Adipocyte (in vitro differentiated cells): ENCODE measurements at regions not wholly inside any gene's neighbourhood (a gene's known extent, or its start where the extent isn't known, plus 50 kb on each side); places are given as distances from the start of the nearest gene placed in this dataset.

ENCODE experiments used
- DNase-seq: peaks from one replicate; pipeline ENCODE4 v3.0.0-alpha.2; 2015; ENCODE audit warnings: low read depth
- H3K27me3 ChIP-seq: replicated peaks from 2 replicates; pipeline ENCODE4 v1.7.0; 2013; ENCODE audit warnings: mild to moderate bottlenecking, low read length, moderate library complexity; ENCODE audit not compliant: control insufficient read depth, insufficient read depth
- H3K36me3 ChIP-seq: 2 replicates; pipeline ENCODE4 v1.7.0; 2013; ENCODE audit warnings: low read length, mild to moderate bottlenecking, moderate library complexity; ENCODE audit not compliant: control insufficient read depth, insufficient read depth, severe bottlenecking
- H3K4me1 ChIP-seq: 2 replicates; pipeline ENCODE4 v1.7.0; 2013; ENCODE audit warnings: mild to moderate bottlenecking, low read length, moderate library complexity; ENCODE audit not compliant: control insufficient read depth, insufficient read depth
- H3K4me3 ChIP-seq: 2 replicates; pipeline ENCODE4 v1.7.0; 2013; ENCODE audit warnings: mild to moderate bottlenecking, low read length, moderate library complexity
- H3K9ac ChIP-seq: 2 replicates; pipeline ENCODE4 v1.7.0; 2013; ENCODE audit warnings: mild to moderate bottlenecking, low read length, moderate library complexity
- H3K9me3 ChIP-seq: 2 replicates; pipeline ENCODE4 v1.7.0; 2013; ENCODE audit warnings: mild to moderate bottlenecking, low read length, moderate library complexity; ENCODE audit not compliant: control insufficient read depth

DNA sequence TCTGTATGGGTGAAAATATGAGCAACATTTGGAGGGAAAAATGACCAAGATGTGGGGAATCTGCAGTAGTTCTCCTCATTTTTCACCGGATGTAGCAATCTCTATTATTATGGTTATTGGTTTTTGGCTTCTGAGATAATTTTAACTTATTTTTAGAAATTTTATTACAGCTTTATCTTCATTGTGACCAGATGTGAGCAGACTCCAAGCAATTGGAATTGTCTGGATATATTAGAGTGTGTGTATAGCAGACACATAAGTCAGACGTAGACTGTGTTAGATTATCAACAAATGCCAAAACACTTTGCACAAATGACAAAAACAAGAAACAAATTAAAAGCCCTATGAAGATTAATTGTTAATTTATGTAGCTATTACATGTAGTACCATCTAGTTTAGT is 249.1 kb downstream of the DNAJB9 start:
- no peak for DNase-seq

DNA sequence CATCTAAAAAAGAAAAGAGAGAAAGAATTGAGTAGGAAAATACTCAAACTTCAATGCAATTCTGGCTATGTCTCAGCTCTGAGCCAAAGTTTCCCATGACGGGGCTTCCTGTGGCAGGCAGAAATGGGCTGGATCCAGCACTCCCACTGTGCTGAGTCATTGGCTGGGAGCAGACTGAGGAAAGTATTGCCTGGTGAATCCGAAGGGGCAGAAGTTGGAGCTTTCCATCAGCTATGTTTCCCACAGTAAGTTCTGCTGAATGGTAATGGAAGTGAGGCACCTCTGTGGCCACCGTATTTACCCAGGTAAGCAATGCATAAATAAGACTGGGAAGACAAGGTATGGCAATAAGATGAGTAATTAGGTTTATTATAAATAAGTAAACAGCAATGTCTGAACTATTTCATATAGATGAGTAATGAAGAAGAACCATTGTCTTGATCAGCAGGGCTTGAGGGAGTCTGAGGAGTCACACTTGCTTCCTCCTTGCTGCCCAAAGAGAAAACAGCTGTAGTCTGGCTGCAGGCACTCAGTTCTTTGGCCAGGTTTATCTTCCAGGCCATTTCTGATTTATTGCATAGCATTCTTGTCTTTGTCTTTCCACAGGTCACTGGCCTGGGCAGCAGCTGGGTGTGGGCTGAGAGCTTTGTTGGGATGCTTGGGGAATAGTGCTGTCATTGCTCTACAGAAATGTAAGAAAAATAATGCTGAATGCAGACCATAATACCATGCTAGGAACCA is 255.3 kb downstream of the DNAJB9 start:
- no peaks in the 10 kb centered on the region for H3K36me3 ChIP-seq
- no peaks in the 10 kb centered on the region for H3K9me3 ChIP-seq
- H3K27me3 ChIP-seq, result no peaks in the 10 kb centered on the region
- peak overlapping the region; percentile 60 for H3K4me3 ChIP-seq
- DNase-seq, result no peak
- no peak overlapping the region for H3K9ac ChIP-seq
- H3K4me1 ChIP-seq, result peaks cover 13% of the 10 kb centered on the region

More for the DNA sequence above, 249.1 kb downstream of the DNAJB9 start:
- H3K9ac ChIP-seq, result no peak overlapping the region
- no peak overlapping the region for H3K4me3 ChIP-seq
- no peaks in the 10 kb centered on the region for H3K36me3 ChIP-seq
- H3K27me3 ChIP-seq, result no peaks in the 10 kb centered on the region
- no peaks in the 10 kb centered on the region for H3K4me1 ChIP-seq
- no peaks in the 10 kb centered on the region for H3K9me3 ChIP-seq

DNA sequence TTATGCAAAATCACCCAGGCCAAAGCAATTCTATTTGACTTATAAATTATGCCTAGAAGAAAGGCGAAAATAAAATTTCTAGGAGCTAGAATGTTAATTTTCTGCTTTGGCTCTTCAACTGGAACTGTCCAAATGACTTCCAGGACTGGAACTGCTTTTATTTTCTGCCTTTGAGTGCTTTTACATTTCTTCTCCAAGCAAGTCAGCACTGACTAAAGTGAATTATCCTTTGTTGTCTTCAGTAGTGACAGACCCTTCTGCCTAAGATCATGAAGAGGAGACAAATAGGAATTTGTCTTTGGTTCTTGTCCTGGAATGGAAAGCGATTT is 255.9 kb downstream of the DNAJB9 start:
- Histone ChIP-seq H3K4me1 (peaks cover 13% of the 10 kb centered on the region), H3K9ac (no peak overlapping the region), H3K27me3 (no peaks in the 10 kb centered on the region), H3K36me3 (no peaks in the 10 kb centered on the region), H3K4me3 (no peak overlapping the region), H3K9me3 (no peaks in the 10 kb centered on the region)
- DNase-seq, result no peak

DNA sequence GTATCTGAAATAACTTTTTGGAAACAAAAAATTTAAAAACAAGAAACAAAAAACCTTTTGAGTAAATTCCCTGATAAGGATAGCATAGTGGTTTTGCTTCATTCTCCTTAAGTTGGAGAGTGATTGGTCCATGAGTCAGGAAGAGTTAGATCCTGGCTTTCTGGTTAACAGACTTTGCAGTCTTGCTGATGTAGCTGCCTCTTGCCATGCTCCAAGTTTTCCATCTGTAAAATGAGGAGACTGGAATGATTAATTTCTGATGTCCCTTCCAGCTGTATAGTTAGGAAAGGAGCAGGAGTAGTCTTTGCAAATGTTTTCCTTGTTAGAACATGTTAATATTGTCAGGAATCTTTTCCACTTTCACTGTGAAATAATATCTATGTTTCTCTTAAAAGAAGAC is 266.6 kb downstream of the DNAJB9 start:
- H3K9ac ChIP-seq, result no peak overlapping the region

DNA sequence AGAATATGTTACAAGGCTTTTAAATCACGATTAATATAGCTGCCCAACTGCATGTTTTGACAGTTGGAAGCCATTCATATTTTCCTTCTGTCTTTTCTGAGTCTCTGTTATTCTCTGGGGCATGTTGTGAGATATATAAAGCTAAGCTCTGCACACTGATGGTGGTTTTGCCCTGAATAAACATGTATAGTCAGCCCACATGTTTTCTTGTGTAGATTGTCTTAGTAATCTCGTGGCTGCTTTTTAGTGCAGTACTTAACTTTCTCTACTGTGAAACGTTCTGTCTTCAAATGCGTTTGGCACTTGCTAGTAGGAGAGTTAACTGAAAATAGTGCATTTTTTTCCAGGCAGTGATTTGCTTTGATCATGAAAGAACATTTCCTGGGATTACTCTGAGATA is 268.5 kb downstream of the DNAJB9 start:
- H3K9me3 ChIP-seq, result peaks cover 6% of the 10 kb centered on the region
- no peak overlapping the region for H3K9ac ChIP-seq
- no peaks in the 10 kb centered on the region for H3K36me3 ChIP-seq
- H3K27me3 ChIP-seq, result no peaks in the 10 kb centered on the region
- H3K4me1 ChIP-seq, result no peaks in the 10 kb centered on the region
- DNase-seq, result no peak
- H3K4me3 ChIP-seq, result no peak overlapping the region

More for the DNA sequence above, 266.6 kb downstream of the DNAJB9 start:
- Histone ChIP-seq H3K4me1 (no peaks in the 10 kb centered on the region), H3K27me3 (no peaks in the 10 kb centered on the region), H3K9me3 (peaks cover 6% of the 10 kb centered on the region), H3K36me3 (no peaks in the 10 kb centered on the region), H3K4me3 (no peak overlapping the region)
- DNase-seq, result no peak

DNA sequence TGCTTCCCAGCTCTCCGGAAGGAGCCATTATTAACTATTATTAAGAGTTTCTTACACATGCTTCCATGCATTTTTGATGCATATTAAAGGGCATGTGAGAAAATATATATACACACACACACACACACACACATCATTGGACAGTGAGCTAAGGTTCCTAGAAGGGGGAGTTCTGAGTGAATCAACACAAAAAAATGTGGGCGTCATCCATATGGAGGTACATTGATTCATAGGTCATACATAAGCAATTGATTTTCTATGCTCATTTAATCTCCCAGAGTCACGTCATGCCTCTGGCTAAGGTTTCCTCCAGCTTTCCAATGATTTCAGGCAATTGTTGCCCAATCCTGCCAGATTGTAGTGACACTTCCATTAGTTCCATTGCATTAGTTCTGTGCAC is 269.4 kb downstream of the DNAJB9 start:
- Histone ChIP-seq H3K4me1 (no peaks in the 10 kb centered on the region), H3K36me3 (no peaks in the 10 kb centered on the region), H3K9ac (no peak overlapping the region), H3K9me3 (peaks cover 6% of the 10 kb centered on the region), H3K27me3 (no peaks in the 10 kb centered on the region), H3K4me3 (no peak overlapping the region)
- DNase-seq, result no peak

DNA sequence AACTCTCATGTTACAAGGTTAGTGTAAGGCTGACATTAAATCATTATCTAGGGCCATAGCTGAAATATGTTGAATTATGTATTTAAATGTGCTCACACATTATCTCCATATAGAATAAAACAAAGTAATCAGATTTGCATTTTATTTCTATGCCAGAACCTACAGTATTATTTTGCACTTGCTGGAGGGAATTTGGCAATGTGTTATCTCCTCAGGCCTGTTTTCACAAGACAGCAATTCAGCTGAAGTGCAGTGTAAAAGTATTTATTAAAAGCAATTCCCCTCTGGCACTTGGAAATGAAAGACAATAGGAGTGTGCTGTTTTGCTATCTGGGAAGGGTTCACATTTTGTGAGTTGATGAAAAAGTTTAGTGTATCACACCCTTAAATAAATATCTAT is 276.3 kb downstream of the DNAJB9 start:
- Histone ChIP-seq H3K4me3 (no peak overlapping the region), H3K27me3 (no peaks in the 10 kb centered on the region), H3K9me3 (no peaks in the 10 kb centered on the region), H3K9ac (no peak overlapping the region), H3K36me3 (no peaks in the 10 kb centered on the region), H3K4me1 (no peaks in the 10 kb centered on the region)
- no peak for DNase-seq

DNA sequence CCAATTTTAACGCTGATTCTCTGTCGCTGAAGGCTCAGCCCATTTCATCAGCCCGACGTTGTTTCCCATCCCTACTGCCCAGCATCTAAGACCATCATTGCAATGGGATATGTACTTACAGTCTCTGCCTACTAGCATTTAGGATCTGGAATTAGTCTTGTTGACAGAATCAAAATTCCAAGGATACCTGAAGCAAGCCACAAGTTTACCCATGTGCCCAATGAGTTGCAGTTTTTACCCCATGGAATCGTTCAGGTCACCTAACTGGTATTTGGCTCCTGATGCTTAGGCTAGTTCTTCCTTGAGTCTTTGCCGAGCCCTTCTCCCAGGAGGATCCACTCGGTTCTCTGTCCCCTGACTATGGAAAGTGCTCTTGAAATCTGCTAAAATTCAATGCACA is 276.8 kb downstream of the DNAJB9 start:
- Histone ChIP-seq H3K4me1 (no peaks in the 10 kb centered on the region), H3K4me3 (no peak overlapping the region), H3K27me3 (no peaks in the 10 kb centered on the region), H3K36me3 (no peaks in the 10 kb centered on the region), H3K9me3 (no peaks in the 10 kb centered on the region), H3K9ac (no peak overlapping the region)
- no peak for DNase-seq

DNA sequence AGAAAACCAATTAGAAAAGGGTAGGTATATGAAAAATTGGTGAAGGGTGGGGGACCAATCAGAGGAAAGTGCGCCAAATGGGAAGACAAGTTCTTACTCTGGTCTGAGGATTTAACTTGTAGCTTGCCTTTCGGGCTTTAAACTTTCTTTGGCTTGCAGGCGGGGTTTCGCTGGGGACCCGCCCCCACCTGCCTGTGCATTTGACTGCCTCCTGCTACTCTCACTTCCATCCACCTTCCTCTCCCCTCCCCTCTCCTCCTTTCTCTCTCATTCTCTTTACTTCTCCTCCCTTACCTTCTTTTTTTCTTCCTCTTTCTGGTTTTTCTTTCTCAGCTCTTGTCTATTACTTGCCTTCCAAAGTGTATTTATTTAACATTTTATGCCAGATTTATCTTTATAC is 278.8 kb downstream of the DNAJB9 start:
- H3K36me3 ChIP-seq, result no peaks in the 10 kb centered on the region
- no peak overlapping the region for H3K4me3 ChIP-seq
- H3K27me3 ChIP-seq, result no peaks in the 10 kb centered on the region
- no peak for DNase-seq
- H3K9ac ChIP-seq, result no peak overlapping the region
- H3K9me3 ChIP-seq, result no peaks in the 10 kb centered on the region
- H3K4me1 ChIP-seq, result no peaks in the 10 kb centered on the region

DNA sequence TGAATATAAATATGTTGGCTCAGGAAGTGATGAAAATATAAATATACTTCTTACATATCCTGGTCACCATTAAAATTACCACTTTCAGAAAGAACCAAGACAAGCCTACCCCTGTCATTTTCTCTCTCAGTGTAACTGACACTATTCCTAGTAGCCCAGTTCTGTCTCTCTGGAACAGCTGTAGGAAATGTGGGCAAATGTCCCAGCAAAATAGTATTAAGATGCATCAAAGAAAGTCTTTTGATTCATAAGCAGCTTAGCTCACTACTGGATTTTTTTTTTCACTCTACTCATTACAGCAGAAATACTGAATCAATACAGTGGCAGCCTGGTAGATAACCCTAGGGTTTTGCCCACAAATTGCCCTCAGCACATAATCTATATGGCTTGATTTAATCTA is 290.9 kb downstream of the DNAJB9 start:
- Histone ChIP-seq H3K27me3 (no peaks in the 10 kb centered on the region), H3K4me3 (no peak overlapping the region), H3K9ac (no peak overlapping the region), H3K9me3 (peaks cover 5% of the 10 kb centered on the region), H3K4me1 (no peaks in the 10 kb centered on the region), H3K36me3 (no peaks in the 10 kb centered on the region)
- no peak for DNase-seq

DNA sequence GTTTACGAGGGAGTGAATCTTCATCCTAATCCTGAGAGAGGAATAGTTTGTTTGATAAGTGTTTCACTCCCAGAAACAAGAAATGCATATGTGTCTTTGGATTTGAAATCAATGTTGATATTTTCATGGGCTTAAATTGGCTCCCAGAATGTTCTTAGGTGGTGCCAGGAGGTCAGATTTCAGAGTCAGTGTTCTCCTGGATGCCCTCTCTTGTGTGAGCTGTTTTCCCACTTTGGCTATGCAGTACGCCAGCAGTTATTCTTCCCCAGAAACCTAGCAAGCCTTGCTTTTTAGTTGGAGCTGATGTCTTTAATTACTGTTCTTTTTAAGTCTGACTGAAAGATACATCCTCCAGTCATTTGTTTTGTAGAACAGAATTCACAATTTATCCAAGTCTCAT is 291.4 kb downstream of the DNAJB9 start:
- peaks cover 5% of the 10 kb centered on the region for H3K9me3 ChIP-seq
- H3K27me3 ChIP-seq, result no peaks in the 10 kb centered on the region
- no peak for DNase-seq
- H3K4me3 ChIP-seq, result no peak overlapping the region
- H3K36me3 ChIP-seq, result no peaks in the 10 kb centered on the region
- no peak overlapping the region for H3K9ac ChIP-seq
- no peaks in the 10 kb centered on the region for H3K4me1 ChIP-seq

DNA sequence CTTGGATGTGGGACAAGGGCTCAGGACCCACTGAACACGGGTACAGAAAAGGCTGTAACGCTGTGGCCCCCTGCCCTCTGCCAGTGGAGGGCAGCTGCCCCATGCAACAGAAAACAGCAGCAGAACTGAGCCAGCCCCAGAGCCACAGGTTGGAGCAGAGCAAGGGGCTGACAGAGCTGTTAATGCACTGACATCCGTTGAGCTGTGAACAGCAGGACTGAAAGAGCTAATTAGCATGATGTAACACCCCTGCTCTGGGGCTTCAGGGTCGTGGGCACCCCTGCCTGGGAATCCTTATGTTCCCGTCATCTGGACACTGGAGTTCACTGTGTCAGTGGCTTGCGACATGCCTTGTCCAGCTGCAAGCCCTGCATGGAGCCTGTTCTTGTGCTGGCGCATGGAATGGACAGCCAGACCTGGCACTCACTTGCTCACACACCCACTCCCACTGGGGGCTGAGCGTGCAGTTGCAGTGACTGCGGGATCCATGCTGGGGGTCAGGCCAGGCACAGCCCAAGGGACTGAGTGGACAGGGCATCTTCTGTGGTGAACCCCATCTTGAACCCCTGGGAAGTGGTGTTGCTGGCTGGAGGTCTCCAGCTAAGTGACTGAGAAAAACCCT is 293.7 kb downstream of the DNAJB9 start:
- DNase-seq, result no peak
- H3K4me3 ChIP-seq, result no peak overlapping the region
- H3K9ac ChIP-seq, result no peak overlapping the region
- H3K4me1 ChIP-seq, result no peaks in the 10 kb centered on the region
- H3K9me3 ChIP-seq, result peaks cover 5% of the 10 kb centered on the region
- no peaks in the 10 kb centered on the region for H3K27me3 ChIP-seq
- H3K36me3 ChIP-seq, result no peaks in the 10 kb centered on the region
